ENCODE measurements at regions not wholly inside any gene's neighbourhood (a gene's known extent, or its start where the extent isn't known, plus 50 kb on each side); places are given as distances from the start of the nearest gene placed in this dataset.
A peak's percentile ranks its signal among the peaks of the same experiment; 100 is the strongest.
"Not testable (repeated sequence)": the region's sequence is repeated elsewhere in the genome, so short reads cannot be mapped to it uniquely, and the experiment has no call there.

- TF ChIP-seq CTCF (IDR thresholded peaks at IDR 0.05; ENCODE audit: extremely low read depth, missing control alignments): peak; percentile 98
These were observed 65.0 kb upstream of the TMEM45B start for GRCh38 chr11:129750343-129751292.

GRCh38 chr11:129751511-129751910 is 64.1 kb upstream of the TMEM45B start:
- DNase-seq (ENCODE audit: low spot score): no peak
- TF ChIP-seq CTCF (IDR thresholded peaks at IDR 0.05; ENCODE audit: extremely low read depth, missing control alignments): no peak

More at GRCh38 chr11:129750343-129751292, 65.0 kb upstream of the TMEM45B start:
- DNase-seq (ENCODE audit: low spot score): peak; percentile 77

- DNase-seq (ENCODE audit: low spot score): not testable (repeated sequence)
These were observed 52.1 kb upstream of the TMEM45B start for GRCh38 chr11:129763569-129763968.

GRCh38 chr11:129764204-129764603 is 51.4 kb upstream of the TMEM45B start:
- DNase-seq (ENCODE audit: low spot score): not testable (repeated sequence)

All from GM20000 (cell line).